SH-SY5Y (cell line): ENCODE measurements at regions not wholly inside any gene's neighbourhood (a gene's known extent, or its start where the extent isn't known, plus 50 kb on each side); places are given as distances from the start of the nearest gene placed in this dataset.

Experiments used
- GATA2 ChIP-seq: IDR thresholded peaks from 2 replicates; pipeline ENCODE4 v1.6.1; 2011; ENCODE audit warnings: mild to moderate bottlenecking, low read depth, low read length
- GATA3 ChIP-seq: IDR thresholded peaks from 2 replicates; pipeline ENCODE4 v1.6.1; 2011; ENCODE audit warnings: low read depth, mild to moderate bottlenecking, low read length, moderate library complexity

DNA sequence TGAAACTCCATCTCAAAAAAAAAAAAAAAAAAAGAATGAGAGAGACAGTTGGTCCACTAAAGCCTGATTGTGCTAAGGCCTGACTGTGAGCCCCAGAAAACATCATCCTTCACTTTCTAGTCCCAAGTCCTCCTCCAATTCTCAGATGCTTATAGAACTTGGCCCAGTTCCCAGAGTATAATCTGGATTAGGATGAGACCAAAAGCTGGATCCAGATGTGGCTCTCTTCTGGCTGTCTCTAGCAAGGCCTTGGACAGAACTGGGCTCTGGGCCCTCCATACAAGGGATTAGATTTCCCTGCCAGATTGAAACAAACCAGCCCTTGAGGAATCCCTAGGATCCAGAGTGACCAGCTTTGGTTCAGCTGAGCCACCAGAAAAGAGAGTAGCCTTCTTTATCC is 98.4 kb upstream of the ZNF366 start:
- TF ChIP-seq GATA3, result no peak
- no peak for TF ChIP-seq GATA2

DNA sequence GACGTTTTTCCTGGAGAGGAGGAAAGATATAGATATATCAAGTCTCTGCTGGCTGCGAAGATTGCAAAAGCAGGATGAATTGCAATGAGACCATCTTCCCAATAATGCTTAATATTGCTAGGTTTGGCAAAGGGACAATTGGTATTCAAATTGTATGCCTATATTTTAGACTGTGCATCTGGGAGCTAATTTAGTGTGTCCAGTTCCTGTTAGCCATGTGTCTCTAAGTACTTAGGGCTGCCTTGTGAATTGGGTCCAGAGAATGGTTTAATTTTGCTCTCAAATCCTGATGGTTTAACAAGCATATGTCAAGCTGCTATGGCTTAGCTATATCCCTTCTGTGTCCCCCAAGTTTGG is 97.6 kb upstream of the ZNF366 start:
- TF ChIP-seq GATA2, result no peak
- no peak for TF ChIP-seq GATA3

DNA sequence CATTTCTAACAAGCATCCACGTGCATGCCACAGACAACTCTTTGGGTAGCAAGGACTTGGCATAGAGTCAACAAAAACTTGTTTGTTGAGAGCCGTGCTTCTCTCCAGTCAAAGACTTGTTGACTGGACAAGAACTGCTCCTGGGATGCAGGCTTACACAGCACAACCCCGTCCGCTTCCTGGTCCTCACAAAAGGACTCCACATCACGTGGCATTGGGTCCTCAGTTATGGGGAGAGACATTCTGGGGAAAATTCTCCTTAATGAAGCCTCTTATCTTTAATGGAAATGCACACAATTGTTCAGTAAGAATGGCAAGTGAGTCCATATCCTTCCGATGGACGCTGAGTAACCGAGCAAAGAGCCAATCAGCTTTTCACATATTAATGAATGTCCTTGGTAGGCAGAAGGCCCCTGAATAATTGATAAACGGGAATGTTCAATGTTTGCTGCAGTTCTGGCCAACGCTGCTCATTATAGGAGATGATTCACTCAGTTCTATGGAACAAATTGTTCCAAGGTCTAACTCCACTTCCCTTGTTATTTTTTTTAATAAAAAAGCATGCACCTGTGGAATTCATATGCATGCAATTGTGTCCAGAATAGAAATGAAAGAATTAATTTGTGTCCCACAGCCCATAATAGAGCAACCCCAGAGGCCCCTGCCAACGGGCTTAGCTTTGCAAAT is 97.0 kb upstream of the ZNF366 start:
- TF ChIP-seq GATA3 (no peak), GATA2 (no peak)

DNA sequence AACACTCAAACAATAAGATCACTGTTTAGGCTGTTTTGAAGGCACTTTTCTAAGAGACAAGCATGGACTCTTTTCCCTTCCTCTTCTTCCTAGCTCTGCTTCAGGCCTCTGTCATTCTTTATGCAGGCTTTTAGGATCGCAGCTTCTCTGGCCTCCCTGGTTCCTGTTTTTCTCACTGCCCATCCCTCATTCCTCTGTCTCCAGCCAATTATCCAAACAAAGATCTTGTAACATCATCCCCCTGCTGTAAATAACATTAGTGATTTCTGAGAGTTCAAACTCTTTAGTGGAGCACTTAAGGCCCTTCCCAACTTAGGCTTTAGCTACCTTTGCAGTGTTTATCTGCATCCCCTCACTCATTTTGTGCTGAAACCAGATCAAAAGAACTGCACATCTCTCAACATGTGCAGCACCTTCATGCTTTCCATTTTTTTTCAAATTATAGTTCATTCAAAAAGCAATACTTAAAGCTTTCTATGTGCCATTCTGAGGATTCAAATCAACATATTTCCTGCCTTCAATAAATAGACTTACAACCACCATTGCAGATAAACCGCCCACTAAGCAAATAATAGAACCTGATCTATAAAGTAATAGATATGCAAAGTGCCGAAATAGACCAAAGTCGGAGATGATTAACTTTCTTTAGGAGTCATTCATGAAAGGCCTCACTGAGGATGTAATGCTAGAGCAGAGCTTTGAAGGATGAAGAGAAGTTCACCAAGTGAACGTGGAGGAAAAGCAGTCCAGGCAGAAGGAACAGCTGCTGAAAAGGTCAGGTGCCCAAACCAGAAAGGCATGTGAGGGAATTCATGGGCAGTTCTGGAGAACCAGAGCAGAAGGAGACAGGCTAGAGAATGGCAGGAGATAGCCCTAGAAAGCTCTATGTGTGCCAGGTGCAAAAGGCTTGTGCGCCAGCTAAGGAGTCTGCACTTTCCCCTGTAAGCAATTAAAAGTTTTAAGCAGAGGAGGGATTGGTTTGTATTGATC is 95.8 kb upstream of the ZNF366 start:
- TF ChIP-seq GATA2, result no peak

DNA sequence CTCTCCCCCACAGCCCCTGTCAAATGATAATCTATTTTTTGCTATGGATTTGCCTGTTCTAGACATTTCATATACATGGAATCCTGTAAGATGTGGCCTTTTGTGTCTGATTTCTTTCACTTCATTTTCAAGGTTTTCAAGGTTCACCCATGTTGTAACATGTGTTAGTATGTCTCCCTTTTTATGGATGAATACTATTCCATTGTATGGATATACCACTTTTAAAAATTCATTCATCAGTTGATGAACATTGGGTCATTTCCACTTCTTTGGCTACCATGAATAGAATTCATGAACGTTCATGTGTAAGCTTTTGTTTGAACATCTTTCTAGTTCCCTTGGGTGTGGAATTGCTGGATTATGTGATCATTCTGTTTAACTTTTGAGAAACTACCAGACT is 94.7 kb upstream of the ZNF366 start:
- no peak for TF ChIP-seq GATA3
- no peak for TF ChIP-seq GATA2

DNA sequence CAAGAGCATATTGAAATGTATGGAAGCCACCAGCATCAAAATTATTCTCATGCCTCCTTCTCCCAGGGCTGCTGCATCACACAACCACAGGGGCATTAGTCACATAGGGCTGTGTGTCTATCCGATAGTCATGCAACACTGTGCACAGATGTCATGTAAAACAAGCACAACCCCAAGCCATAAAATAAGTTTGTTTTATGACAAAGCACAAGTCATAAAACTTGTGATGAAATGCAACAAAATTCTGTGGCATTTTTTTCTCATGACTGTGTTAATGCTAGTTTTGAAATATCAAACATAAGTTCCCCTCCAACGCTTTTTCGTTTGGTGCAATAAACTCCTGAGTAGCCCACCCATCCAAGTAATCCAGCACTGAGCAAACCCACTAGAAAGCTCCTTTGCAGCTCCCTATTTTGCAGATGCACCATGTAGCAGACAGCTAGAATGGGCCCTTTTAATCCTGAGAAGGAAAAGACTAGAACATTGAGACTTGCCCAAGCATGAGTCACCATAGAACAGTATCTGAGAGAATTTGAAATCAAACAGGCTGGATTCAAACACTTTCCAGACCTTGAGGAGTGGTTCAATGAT is 93.3 kb upstream of the ZNF366 start:
- TF ChIP-seq GATA3 (no peak), GATA2 (no peak)

DNA sequence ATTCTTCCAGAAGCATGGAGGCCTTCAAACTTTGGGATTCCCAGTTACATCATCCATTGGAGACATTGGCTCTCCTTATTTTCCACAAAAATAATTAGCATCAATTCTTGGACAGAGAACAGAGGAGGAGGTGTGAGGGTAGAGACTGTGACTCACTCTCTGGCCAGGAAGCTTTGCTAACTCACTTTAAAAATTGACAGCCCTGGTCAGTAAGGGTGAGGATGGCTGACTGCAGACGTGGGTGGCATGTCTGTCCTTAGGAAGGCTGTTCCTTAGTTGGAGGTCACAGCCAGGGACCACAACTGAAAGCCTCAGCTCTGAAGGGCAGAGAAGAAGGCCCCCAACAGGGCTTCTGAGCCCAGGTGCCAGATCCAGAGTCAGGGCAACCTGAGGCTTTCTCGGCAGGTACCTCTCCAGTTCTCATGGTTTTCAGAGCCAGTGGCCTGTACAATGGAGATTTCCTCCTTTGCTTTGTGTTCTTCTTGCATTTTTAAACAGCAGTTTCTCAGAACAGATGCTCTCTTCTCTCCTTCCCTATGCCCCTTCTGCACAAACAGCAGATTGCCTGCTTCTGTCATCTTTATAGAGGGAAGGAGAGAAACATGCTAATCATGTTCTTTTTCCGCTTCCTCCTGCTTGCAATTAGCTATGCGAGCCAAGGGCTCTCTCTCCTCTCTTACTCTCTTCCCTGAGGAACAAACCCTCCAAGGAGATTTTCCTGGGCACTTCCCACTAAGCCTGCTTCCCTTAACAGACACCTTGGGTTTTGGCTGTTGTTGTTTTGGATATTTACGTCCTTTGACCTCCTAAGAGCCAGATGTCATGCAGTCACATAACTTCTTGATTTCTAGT is 92.5 kb upstream of the ZNF366 start:
- TF ChIP-seq GATA3 (no peak), GATA2 (no peak)

DNA sequence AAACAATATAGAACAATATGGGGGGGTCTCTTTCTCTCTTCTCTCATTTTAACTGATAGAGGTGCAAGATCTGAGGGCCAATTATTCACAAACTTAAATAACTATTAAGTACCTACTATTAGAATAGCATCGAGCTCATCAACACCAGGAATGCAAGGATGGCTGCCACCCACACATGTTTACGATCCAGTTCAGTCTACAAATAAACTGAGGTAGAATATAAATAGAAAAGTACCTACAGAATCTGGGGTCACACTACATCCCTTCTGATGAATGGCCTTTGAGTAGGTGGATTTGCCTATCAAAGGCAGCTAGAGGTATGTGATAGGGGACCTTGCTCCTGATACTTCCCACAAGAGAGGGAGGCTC is 91.8 kb upstream of the ZNF366 start:
- no peak for TF ChIP-seq GATA2
- no peak for TF ChIP-seq GATA3

DNA sequence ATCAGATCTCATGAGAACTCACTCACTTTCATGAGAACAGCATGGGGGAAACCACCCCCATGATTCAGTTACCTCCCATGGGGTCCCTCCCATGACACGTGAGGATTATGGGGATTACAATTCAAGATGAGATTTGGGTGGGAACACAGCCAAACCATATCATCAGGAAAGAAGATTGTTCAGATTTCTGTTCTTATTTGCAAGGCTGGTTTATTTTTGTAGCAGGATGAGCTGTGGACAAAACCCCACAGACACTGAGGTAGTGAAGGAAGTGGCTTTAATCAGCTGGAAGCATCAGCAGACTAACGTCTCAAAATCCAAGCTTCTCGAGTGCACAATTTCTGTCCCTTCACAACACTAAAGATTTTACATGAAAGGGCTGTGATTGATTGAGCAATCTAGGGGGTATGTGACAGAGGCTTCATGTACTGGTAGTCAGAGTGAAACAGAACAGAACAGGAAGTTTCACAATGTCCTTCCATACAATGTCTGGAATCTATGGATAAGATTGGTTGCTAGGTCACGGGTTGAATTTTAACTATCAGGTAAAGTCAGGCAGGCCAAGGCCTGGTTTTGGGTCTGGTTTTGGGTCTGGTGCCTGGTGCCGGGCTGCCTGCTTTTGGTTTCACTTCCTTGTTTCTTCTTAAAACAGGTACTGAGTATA is 91.3 kb upstream of the ZNF366 start:
- TF ChIP-seq GATA3 (no peak), GATA2 (no peak)

DNA sequence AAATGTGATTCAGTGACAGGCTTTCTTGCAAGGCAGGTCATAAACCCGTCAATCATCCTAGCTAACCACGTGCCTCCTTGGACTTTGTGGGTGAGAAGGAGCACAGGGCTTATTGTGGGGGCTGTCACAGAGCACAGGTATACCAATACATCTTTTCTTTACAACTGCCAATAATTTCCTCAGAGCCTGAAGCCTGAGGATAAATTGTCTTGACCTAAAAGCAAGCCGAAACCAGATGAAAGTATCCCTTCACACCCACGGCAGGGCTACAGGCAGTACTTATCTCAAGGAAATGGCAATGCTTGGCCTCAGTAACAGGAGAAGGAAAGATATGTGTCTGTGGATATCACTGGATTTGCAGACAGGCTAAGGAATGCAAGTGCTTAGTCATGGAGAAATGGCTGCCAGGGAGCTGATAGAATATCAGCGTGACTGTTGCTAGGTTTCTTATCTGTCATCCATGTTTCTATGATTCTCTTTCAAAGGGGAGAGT is 90.3 kb upstream of the ZNF366 start:
- TF ChIP-seq GATA3, result no peak
- no peak for TF ChIP-seq GATA2

DNA sequence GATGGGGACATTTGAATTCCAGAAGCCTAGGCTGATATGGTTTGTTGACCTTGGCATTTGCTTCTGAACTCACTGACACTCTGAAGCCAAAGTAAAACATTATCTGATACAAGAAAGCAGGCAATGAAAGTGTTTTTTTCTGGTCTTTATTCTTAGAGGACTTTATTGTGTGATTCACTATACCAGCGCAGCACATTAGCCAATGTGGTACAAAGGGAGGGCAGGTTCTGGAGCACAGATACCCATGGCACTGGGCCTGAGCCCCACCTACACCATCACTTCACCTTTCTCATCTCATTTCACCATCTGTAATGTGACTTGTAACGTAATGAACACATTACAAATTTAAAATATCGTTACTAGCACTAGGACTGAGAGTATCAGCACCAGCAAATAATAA is 89.7 kb upstream of the ZNF366 start:
- TF ChIP-seq GATA3 (no peak), GATA2 (no peak)

DNA sequence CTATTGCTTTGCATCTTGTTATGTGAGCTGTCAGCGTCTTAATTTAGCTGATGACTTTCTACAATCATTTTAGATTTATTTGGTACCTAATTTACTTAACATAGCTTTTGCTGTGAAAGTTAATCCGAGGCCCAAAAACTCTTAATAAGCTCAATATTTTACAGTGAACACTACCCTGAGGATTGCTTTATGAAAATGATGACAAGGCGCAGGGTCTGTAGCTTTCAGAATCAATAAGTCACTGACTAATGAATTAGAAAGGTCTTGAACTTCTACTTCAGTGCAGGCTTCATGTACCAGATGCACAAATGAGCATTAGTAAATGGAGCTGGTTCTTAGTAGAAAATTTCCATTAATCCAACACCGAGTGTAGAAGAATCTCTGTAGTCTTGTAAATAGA is 81.4 kb upstream of the ZNF366 start:
- TF ChIP-seq GATA2 (no peak), GATA3 (no peak)

DNA sequence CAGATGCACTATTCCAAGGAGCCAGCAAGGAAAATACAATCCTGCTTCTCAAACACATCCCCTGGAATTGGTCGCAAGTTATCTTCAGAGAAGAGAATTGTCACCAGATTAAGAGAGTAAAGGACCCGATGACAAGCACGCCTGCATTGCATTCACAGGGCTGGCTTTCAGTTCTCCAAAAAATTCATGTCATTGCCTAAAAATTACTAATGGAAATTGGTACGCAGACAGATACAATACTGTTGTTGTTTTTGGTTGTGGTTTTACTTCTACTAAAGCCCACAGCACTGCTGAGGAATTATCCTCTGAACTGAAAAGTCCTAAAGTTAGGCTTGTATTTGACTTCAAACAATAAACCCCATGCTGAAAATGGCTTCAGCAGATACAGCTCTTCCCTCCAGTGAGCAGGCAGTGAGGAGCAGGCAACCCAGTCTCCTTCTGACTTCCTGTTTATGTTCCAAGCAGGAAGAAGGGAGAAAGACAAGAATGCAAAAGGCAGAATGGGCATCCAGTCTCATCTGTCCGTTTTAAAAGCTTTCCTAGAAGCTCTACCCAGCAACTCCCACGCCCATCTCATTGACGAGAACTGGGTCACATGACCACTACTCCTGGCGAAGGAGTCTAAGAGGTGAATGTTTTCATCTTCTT is 80.6 kb upstream of the ZNF366 start:
- no peak for TF ChIP-seq GATA2
- no peak for TF ChIP-seq GATA3
